ENCODE measurements at regions not wholly inside any gene's neighbourhood (a gene's known extent, or its start where the extent isn't known, plus 50 kb on each side); places are given as distances from the start of the nearest gene placed in this dataset.

DNA sequence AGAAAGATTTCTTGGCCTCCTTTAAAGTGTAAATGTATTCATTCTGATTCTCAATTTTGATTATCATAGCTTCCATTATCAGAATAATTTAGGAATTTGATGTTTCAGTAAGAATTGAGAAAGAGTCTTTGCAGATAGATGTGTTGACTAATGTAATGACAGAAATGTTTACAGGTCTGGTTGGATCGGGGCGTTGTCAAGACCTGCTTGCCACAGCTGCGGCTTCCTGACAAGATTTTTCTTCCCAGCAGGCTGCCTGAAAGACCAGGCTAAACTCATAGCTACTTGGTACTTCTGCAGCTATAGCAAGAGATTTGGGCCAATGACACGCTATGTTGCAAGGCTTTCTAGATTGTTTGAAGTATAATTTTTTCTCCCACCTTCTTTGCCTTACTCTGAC, 91.5 kb upstream of the ANKRD50 start:
- no peak for TF ChIP-seq ISL1 (CRISPR knock-in tag; IDR thresholded peaks at IDR 0.05)
- TF ChIP-seq BACH2 (CRISPR knock-in tag; IDR thresholded peaks at IDR 0.05; ENCODE audit: borderline replicate concordance), result no peak
- TF ChIP-seq, protein P1, sequence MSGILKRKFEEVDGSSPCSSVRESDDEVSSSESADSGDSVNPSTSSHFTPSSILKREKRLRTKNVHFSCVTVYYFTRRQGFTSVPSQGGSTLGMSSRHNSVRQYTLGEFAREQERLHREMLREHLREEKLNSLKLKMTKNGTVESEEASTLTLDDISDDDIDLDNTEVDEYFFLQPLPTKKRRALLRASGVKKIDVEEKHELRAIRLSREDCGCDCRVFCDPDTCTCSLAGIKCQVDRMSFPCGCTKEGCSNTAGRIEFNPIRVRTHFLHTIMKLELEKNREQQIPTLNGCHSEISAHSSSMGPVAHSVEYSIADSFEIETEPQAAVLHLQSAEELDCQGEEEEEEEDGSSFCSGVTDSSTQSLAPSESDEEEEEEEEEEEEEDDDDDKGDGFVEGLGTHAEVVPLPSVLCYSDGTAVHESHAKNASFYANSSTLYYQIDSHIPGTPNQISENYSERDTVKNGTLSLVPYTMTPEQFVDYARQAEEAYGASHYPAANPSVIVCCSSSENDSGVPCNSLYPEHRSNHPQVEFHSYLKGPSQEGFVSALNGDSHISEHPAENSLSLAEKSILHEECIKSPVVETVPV (CRISPR knock-in tag; IDR thresholded peaks at IDR 0.05), result no peak
- TF ChIP-seq, protein P2, sequence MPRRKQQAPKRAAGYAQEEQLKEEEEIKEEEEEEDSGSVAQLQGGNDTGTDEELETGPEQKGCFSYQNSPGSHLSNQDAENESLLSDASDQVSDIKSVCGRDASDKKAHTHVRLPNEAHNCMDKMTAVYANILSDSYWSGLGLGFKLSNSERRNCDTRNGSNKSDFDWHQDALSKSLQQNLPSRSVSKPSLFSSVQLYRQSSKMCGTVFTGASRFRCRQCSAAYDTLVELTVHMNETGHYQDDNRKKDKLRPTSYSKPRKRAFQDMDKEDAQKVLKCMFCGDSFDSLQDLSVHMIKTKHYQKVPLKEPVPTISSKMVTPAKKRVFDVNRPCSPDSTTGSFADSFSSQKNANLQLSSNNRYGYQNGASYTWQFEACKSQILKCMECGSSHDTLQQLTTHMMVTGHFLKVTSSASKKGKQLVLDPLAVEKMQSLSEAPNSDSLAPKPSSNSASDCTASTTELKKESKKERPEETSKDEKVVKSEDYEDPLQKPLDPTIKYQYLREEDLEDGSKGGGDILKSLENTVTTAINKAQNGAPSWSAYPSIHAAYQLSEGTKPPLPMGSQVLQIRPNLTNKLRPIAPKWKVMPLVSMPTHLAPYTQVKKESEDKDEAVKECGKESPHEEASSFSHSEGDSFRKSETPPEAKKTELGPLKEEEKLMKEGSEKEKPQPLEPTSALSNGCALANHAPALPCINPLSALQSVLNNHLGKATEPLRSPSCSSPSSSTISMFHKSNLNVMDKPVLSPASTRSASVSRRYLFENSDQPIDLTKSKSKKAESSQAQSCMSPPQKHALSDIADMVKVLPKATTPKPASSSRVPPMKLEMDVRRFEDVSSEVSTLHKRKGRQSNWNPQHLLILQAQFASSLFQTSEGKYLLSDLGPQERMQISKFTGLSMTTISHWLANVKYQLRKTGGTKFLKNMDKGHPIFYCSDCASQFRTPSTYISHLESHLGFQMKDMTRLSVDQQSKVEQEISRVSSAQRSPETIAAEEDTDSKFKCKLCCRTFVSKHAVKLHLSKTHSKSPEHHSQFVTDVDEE (CRISPR knock-in tag; IDR thresholded peaks at IDR 0.05), result no peak
- no peak for TF ChIP-seq ESRRG (CRISPR knock-in tag; IDR thresholded peaks at IDR 0.05)
- TF ChIP-seq ZFP3 (CRISPR knock-in tag; IDR thresholded peaks at IDR 0.05), result no peak
- no peak for TF ChIP-seq ZNF8 (CRISPR knock-in tag; IDR thresholded peaks at IDR 0.05)
- TF ChIP-seq, protein P3, sequence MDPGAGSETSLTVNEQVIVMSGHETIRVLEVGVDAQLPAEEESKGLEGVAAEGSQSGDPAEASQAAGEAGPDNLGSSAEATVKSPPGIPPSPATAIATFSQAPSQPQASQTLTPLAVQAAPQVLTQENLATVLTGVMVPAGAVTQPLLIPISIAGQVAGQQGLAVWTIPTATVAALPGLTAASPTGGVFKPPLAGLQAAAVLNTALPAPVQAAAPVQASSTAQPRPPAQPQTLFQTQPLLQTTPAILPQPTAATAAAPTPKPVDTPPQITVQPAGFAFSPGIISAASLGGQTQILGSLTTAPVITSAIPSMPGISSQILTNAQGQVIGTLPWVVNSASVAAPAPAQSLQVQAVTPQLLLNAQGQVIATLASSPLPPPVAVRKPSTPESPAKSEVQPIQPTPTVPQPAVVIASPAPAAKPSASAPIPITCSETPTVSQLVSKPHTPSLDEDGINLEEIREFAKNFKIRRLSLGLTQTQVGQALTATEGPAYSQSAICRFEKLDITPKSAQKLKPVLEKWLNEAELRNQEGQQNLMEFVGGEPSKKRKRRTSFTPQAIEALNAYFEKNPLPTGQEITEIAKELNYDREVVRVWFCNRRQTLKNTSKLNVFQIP (CRISPR knock-in tag; IDR thresholded peaks at IDR 0.05; ENCODE audit: borderline replicate concordance, low read depth), result no peak
- no peak for TF ChIP-seq GLIS3 (CRISPR knock-in tag; IDR thresholded peaks at IDR 0.05)
- no peak for TF ChIP-seq SNAI2 (CRISPR knock-in tag; IDR thresholded peaks at IDR 0.05)
- no peak for TF ChIP-seq ZNF565 (CRISPR knock-in tag; conservative IDR thresholded peaks at IDR 0.05; ENCODE audit: low read depth)
- ATAC-seq, result no peak

DNA sequence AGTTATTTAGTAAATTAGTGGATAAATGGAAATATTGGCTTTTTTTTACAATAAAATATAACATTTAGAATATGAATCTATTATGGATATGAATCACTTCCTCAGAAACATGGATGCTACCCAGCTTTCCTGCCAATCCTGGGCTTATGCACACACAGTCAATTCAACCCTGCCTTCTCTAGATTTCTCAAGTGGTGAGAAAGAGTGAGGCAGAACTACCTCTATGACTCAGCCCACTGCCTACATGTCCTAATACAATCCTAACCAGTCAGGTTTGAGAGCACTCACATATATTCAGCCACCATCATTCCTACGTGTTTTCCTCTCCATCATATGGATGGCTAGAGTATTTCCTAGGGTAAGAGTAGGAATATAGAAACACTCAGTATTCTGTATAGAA, 91.1 kb upstream of the ANKRD50 start:
- TF ChIP-seq ESRRG (CRISPR knock-in tag; IDR thresholded peaks at IDR 0.05) (no peak), ZC3H10 (CRISPR knock-in tag; IDR thresholded peaks at IDR 0.05) (no peak), ZNF8 (CRISPR knock-in tag; IDR thresholded peaks at IDR 0.05) (no peak), ISL1 (CRISPR knock-in tag; IDR thresholded peaks at IDR 0.05) (no peak), ARNTL (CRISPR knock-in tag; IDR thresholded peaks at IDR 0.05; ENCODE audit: borderline replicate concordance, low read depth) (no peak), RARB (CRISPR knock-in tag; IDR thresholded peaks at IDR 0.05) (no peak), OSR1 (CRISPR knock-in tag; IDR thresholded peaks at IDR 0.05) (no peak), PATZ1 (CRISPR knock-in tag; IDR thresholded peaks at IDR 0.05; ENCODE audit: borderline replicate concordance) (no peak), SNAI2 (CRISPR knock-in tag; IDR thresholded peaks at IDR 0.05) (no peak), ZNF565 (CRISPR knock-in tag; conservative IDR thresholded peaks at IDR 0.05; ENCODE audit: low read depth) (no peak), TCF4 (CRISPR knock-in tag; IDR thresholded peaks at IDR 0.05; ENCODE audit: borderline replicate concordance) (no peak), GLIS3 (CRISPR knock-in tag; IDR thresholded peaks at IDR 0.05) (no peak), ZFP30 (CRISPR knock-in tag; IDR thresholded peaks at IDR 0.05) (no peak), ZFP3 (CRISPR knock-in tag; IDR thresholded peaks at IDR 0.05) (no peak), TOX (CRISPR knock-in tag; IDR thresholded peaks at IDR 0.05; ENCODE audit: borderline replicate concordance) (no peak)
- TF ChIP-seq, protein P2 (CRISPR knock-in tag; IDR thresholded peaks at IDR 0.05), result no peak
- TF ChIP-seq, protein P4, sequence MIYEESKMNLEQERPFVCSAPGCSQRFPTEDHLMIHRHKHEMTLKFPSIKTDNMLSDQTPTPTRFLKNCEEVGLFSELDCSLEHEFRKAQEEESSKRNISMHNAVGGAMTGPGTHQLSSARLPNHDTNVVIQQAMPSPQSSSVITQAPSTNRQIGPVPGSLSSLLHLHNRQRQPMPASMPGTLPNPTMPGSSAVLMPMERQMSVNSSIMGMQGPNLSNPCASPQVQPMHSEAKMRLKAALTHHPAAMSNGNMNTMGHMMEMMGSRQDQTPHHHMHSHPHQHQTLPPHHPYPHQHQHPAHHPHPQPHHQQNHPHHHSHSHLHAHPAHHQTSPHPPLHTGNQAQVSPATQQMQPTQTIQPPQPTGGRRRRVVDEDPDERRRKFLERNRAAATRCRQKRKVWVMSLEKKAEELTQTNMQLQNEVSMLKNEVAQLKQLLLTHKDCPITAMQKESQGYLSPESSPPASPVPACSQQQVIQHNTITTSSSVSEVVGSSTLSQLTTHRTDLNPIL (CRISPR knock-in tag; IDR thresholded peaks at IDR 0.05; ENCODE audit: low read depth), result no peak
- TF ChIP-seq, protein P3 (CRISPR knock-in tag; IDR thresholded peaks at IDR 0.05; ENCODE audit: borderline replicate concordance, low read depth), result no peak
- ATAC-seq, result 0 out of 3 replicates have a peak, but pooled peaks have one; percentile 39
